GM18870 (cell line): ENCODE measurements at regions not wholly inside any gene's neighbourhood (a gene's known extent, or its start where the extent isn't known, plus 50 kb on each side); places are given as distances from the start of the nearest gene placed in this dataset.
"Not testable (repeated sequence)": the region's sequence is repeated elsewhere in the genome, so short reads cannot be mapped to it uniquely, and the experiment has no call there.

Source experiments
- ATAC-seq: cut with Tn5 transposase; IDR thresholded peaks from one replicate; pipeline ENCODE4 v1.9.1; 2021; ENCODE audit warnings: moderate library complexity; ENCODE audit not compliant: unreplicated experiment

DNA sequence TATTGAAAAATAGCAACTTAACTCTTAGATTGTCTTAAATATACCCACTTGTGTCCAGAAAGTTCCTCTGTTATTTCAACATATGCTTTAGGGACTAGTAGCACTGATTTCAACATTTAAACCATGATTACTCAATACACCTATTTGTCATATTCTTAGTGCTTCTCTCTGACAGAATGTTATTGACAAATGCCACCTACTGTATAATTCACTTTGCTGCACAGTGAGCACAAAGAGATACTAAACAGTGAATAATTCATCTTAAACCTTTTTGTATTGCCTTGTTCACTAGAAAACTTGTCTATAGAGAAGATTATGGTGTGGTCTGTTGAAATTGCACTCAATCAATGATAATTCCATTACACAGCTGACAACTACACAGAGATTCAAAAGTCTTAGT lies 692.6 kb downstream of the PCDH17 start:
- ATAC-seq, result no peak

DNA sequence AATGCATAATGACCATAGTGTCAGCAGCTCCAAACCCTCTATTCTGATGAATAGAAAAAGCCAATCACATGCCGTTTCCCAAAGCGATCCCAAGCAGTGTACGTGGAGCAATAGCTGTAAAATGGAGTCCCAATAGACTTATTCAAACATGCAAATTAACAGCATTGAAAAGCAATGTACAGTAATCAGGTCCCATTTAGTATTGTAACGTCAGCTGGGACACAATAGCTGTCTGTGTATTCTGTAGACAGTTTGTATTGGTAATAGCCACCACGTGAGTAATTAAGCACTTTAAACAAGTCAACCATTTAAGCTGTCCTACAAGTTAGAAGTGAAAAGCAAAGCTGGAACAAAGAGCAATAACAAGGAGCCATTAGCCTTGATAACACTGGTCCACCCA lies 698.2 kb downstream of the PCDH17 start:
- no peak for ATAC-seq

DNA sequence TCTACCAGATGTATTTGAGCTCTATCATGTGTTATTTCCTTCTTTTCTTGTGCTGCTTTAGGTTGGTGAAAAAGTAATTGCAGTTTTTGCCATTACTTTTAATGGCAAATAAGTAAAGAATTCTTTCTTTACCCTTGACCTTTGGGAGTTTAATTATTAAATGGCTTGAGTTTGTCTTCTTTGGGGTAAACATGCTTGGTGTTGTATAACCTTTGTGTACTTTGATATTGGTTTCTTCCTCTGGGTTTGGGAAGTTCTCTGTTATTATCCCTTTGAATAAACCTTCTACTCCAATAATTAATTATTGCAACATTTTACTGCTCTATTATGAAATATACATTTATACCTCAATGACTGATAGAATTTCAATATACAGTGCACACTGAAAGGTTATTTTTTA lies 709.4 kb downstream of the PCDH17 start:
- ATAC-seq, result no peak

- ATAC-seq, result no peak
Observed at GRCh38 chr13:58341318-58341717, 709.8 kb downstream of the PCDH17 start.

GRCh38 chr13:58343076-58343475 lies 711.5 kb downstream of the PCDH17 start:
- no peak for ATAC-seq

DNA sequence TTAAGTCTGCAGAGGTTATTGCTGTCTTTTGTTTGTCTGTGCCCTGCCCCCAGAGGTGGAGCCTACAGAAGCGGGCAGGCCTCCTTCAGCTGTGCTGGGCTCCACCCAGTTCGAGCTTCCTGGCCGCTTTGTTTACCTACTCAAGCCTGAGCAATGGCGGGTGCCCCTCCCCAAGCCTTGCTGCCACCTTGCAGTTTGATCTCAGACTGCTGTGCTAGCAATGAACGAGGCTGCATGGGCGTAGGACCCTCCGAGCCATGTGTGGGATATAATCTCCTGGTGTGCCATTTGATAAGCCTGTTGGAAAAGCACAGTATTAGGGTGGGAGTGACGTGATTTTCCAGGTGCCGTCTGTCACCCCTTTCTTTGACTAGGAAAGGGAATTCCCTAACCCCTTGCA lies 720.6 kb downstream of the PCDH17 start:
- not testable (repeated sequence) for ATAC-seq

- ATAC-seq, result no peak
Observed at GRCh38 chr13:58369936-58370335, 738.4 kb downstream of the PCDH17 start.

DNA sequence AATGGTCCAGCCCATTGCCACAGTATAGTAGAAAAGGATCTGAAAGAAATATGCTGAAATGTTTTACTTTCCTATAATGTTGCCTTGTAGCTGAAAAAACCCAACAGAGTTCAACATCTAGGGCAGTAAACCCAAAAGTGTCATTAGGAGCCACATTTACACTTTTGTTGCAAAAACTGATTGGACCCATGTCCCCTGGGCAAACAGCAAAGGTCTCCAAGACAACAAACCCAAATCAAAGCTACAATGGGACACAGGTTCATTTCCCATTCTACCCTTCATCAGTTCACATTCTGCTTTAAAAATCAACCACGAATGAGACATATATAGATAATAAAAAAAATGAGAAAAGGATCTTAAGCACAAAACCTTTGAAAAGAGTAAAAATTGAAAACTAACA lies 744.8 kb downstream of the PCDH17 start:
- no peak for ATAC-seq

GRCh38 chr13:58376775-58377174 lies 745.2 kb downstream of the PCDH17 start:
- no peak for ATAC-seq

GRCh38 chr13:58379221-58379620 lies 747.7 kb downstream of the PCDH17 start:
- ATAC-seq, result no peak

DNA sequence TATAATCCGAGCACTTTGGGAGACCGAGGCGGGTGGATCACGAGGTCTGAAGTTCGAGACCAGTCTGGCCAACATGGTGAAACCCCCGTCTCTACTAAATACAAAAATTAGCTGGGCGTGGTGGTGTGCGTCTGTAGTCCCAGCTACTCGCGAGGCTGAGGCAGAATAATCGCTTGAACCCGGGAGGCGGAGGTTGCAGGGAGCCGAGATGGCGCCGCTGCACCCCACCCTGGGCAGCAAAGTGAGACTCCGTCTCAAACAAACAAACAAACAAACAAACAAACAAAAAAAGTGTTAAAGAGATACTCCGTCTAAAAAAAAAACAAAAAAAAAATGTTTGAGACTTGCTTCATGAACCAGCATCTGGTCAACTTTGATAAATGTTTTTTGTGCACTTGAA lies 753.8 kb downstream of the PCDH17 start:
- ATAC-seq, result not testable (repeated sequence)

GRCh38 chr13:58397596-58398387 lies 766.2 kb downstream of the PCDH17 start:
- ATAC-seq, result no peak

DNA sequence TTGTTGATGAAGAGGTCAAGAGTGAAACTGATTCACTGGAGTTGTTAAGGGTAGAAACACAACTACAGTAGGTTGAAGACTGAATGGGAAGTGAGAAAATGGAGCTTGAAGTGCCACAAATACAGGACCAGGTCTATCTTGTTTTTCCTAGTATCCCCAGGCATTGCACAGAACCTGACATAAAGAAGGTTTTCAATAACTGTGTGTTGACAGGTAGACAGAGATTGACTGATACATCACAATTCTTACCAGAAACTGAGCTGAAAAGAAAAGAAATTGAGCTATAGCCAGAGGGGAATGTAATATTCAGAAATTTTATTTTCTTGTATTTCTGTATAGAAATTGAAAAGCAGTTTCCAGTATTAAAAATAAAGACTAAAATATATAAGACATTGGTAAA lies 767.7 kb downstream of the PCDH17 start:
- ATAC-seq, result no peak

DNA sequence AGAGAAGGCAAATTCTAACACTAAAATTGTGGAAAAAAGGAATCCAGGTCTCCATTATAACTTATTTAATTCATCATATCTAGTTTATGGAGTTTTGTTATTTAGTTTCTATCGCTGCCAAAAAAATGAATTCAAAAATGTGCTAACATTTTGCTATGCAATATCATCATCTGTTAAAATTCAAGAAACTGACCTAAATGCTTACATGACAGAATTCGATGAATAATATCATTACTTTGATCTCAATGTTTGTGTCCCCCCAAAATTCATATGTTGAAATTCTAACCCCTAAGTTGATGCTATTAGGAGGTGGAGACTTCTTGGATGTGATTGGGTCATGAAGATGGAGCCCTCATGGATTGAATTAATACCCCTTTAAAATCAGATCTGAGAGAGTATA lies 775.0 kb downstream of the PCDH17 start:
- ATAC-seq, result no peak

DNA sequence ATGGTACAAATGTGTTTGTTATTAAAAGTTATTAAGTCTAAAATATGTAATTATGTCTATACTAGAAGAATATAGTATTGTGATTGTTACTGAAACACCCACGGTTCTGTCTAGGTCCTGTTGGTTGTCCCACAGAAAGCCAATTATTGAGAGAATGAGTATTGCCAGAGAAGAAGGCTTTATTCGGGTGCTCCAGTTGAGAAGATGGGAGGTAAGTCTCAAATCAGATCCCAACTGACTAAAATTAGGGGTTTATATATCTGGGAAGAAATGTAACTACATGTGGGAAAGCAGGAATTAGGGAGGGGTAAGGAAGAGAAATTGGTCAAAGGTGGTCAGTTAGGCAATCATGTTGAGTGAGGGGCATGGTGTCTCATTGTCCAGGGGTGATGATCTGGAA lies 798.4 kb downstream of the PCDH17 start:
- no peak for ATAC-seq

DNA sequence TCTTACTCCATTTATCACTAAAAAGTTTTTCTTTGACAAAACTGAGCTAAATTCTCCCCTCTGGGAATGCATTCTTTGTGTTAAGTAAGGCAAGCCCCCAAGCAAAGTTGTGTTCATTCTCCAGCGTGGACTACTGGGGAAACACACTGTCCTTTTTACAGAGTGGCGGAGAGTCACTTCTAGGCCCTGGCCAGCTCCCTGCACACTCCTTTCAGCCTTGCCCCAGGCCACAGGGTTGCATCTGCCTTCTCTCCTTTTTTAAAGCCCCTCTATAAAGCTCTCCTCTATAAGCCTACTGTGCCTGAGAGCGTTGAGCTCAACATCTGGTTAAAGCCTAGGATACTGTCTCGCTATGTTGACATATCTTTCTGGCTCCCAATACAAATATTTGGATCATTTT lies 803.4 kb downstream of the PCDH17 start:
- ATAC-seq, result no peak

DNA sequence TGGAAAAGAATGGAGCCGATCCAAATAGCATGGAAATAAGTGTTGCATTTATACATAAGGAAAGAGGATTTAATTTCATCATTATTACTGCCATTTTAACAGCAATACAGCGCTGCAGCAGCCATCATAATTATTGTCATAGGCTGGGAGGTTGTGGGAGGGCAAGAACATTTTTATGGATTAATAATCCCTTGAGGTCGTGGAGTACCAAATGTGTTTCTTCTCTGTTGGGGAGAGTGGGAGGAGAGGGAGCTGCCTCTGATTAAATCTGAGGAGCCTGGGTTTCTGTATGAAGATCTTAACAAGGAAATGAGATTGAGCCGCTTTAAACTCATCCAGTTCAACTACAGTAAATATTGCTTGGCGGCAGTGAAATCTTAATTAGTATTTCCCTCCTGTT lies 805.9 kb downstream of the PCDH17 start:
- no peak for ATAC-seq

- no peak for ATAC-seq
Observed at GRCh38 chr13:58446979-58447378, 815.4 kb downstream of the PCDH17 start.

GRCh38 chr13:58452123-58452623 lies 820.6 kb downstream of the PCDH17 start:
- ATAC-seq, result no peak

- no peak for ATAC-seq
Observed at GRCh38 chr13:58455094-58455493, 823.5 kb downstream of the PCDH17 start.

DNA sequence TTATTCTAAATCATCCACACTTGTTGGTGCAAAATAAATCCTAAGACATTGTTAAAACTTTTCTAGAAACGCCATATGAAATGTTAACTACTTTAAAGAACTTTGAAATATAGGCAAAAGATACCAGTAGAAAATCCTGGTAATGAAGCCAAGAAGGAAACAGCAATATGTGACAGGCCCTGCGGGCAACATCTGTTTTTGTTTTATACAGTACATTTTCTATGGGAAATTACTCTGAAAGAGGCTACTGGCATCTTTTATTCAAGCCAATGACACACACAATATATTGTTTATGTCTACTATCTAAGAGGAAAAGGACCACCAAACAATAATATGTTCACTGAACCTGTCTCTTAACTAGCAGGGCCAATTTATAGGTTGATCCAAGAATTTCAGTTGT lies 829.7 kb downstream of the PCDH17 start:
- no peak for ATAC-seq

DNA sequence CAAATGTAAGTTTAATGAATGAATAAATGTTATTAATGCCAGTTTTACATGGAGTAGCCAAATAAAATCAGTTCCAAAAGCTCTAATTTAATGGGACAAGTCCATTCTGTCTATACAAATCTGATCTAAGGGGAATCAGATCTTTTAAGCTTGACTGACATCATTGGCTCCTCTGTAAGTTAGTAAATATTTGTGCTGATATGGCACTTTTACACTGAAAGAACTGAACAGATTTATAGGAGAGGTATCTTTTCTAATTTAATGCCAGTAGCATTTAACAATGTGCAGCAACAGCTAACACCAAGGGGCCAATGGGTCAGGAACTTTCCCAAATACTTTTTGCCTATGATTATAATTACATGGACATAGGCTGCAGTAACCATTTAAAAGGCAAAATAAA lies 832.3 kb downstream of the PCDH17 start:
- no peak for ATAC-seq

GRCh38 chr13:58467176-58467575 lies 835.6 kb downstream of the PCDH17 start:
- ATAC-seq, result no peak
